ENCODE measurements at regions not wholly inside any gene's neighbourhood (a gene's known extent, or its start where the extent isn't known, plus 50 kb on each side); places are given as distances from the start of the nearest gene placed in this dataset.

GRCh38 chr20:12946789-12947188, 62.0 kb upstream of the SPTLC3 start:
- TF ChIP-seq EZH2 (IDR thresholded peaks at IDR 0.05; ENCODE audit: borderline replicate concordance, low read depth, low read length, severe bottlenecking) (no peak), CTCF (IDR thresholded peaks at IDR 0.05; ENCODE audit: extremely low read depth in 1 of 2, insufficient read depth in 1 of 2, low read depth in 1 of 2, low read length in 2 of 2) (no peak), POLR2A (IDR thresholded peaks at IDR 0.05; ENCODE audit: low read depth, low read length) (no peak), POLR2AphosphoS5 (IDR thresholded peaks at IDR 0.05; ENCODE audit: insufficient read depth, low read depth, low read length) (no peak), FOS (IDR thresholded peaks at IDR 0.05; ENCODE audit: borderline replicate concordance, insufficient read depth, low read length) (no peak), MAX (IDR thresholded peaks at IDR 0.05; ENCODE audit: insufficient read depth, insufficient read length) (no peak), GATA2 (IDR thresholded peaks at IDR 0.05; ENCODE audit: insufficient read depth, insufficient read length, low read depth, low read length) (no peak)
